ENCODE measurements at regions not wholly inside any gene's neighbourhood (a gene's known extent, or its start where the extent isn't known, plus 50 kb on each side); places are given as distances from the start of the nearest gene placed in this dataset.

GRCh38 chr9:29066141-29066640 lies 1492.9 kb upstream of the C9orf72 start:
- TF ChIP-seq CTCF (conservative IDR thresholded peaks at IDR 0.05; ENCODE audit: low read length): no peak
- TF ChIP-seq EZH2phosphoT487 (IDR thresholded peaks at IDR 0.05; ENCODE audit: borderline replicate concordance): no peak

Data from Loucy (cell line).